ENCODE measurements at regions not wholly inside any gene's neighbourhood (a gene's known extent, or its start where the extent isn't known, plus 50 kb on each side); places are given as distances from the start of the nearest gene placed in this dataset.

GRCh38 chr3:174436367-174436766 is 422.8 kb upstream of the NAALADL2 start:
- TF ChIP-seq, protein P1, sequence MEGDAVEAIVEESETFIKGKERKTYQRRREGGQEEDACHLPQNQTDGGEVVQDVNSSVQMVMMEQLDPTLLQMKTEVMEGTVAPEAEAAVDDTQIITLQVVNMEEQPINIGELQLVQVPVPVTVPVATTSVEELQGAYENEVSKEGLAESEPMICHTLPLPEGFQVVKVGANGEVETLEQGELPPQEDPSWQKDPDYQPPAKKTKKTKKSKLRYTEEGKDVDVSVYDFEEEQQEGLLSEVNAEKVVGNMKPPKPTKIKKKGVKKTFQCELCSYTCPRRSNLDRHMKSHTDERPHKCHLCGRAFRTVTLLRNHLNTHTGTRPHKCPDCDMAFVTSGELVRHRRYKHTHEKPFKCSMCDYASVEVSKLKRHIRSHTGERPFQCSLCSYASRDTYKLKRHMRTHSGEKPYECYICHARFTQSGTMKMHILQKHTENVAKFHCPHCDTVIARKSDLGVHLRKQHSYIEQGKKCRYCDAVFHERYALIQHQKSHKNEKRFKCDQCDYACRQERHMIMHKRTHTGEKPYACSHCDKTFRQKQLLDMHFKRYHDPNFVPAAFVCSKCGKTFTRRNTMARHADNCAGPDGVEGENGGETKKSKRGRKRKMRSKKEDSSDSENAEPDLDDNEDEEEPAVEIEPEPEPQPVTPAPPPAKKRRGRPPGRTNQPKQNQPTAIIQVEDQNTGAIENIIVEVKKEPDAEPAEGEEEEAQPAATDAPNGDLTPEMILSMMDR (IDR thresholded peaks at IDR 0.05; ENCODE audit: low read depth, low read length, poor library complexity, severe bottlenecking), result no peak
- no peak for TF ChIP-seq EZH2phosphoT487 (IDR thresholded peaks at IDR 0.05; ENCODE audit: borderline replicate concordance, low read length)
